Testis (tissue), 2 donors: ENCODE measurements at regions not wholly inside any gene's neighbourhood (a gene's known extent, or its start where the extent isn't known, plus 50 kb on each side); places are given as distances from the start of the nearest gene placed in this dataset.

Experiments
- CTCF ChIP-seq, 3 experiments: fragments of 450-650 bp in 2 of 3; fragments of 200-600 bp in 1 of 3; sonication (generic) in 1 of 3; IDR thresholded peaks; one replicate each; pipeline ENCODE4 v1.5.1; 2016 to 2019; ENCODE audit warnings: antibody characterized with exemption in 3 of 3, mild to moderate bottlenecking in 2 of 3, moderate library complexity in 1 of 3
- POLR2A ChIP-seq: fragments of 450-650 bp; IDR thresholded peaks from one replicate; pipeline ENCODE4 v1.6.1; 2017; ENCODE audit warnings: antibody characterized with exemption, mild to moderate bottlenecking, moderate library complexity

DNA sequence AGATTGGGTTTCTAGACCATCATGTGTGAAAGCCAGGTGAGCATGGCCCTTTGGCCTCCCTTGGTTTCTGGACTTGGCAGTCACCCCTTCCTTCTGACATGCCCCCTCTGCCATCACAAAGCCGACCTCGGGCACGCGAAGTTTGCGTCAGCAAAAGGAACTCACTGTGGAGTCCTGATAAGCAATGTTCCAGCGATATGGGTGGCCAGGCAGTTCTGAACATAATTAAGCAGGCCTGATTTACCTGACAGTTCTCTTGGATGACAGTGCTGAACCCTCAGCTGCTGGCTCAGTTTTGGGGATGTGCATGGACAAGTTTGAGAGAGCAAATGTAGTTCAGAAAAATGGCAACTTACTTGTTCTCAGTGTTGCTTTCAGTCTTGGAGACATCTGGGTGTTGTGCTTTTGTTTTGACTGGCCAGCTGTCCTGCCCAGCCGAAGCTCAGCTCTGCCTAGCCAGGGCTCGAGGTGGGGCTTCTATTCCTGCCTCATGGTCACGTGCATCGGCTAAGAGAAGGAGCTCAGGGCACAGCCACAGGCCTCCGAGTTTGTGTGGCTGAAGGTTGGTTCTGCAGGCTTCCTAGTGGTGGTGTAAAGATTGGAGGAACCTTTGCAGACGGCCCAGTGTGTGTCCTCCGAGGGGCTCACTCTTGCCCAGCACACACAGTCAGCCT is 78.3 kb downstream of the CLDN34 start:
- TF ChIP-seq CTCF (IDR thresholded peaks at IDR 0.05) (no peak), POLR2A (no peak)
